MV-4-11 (cell line): ENCODE measurements at regions not wholly inside any gene's neighbourhood (a gene's known extent, or its start where the extent isn't known, plus 50 kb on each side); places are given as distances from the start of the nearest gene placed in this dataset.
A peak's percentile ranks its signal among the peaks of the same experiment; 100 is the strongest.
"Not testable (repeated sequence)": the region's sequence is repeated elsewhere in the genome, so short reads cannot be mapped to it uniquely, and the experiment has no call there.

Experiments used
- DNase-seq: peaks from one replicate; lab custom pipeline; 2025; lab: John Stamatoyannopoulos, UW

DNA sequence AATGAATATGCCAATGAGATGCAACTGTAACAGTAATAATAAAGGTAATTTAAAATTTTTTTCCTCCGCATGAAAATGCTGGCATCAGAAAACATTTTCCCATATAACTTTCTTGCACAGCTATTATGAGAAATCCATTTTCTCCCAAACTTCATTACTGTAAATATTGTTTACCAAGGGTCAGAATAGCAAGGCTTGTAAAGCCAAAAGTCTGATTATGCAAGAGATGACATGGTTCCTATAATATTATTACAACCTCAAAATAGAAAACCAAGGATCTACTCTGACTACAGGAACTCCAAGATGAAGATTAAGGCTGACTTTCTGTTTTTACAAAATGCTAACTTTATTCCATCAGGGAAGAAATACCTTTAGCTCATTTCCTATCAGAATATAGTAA is 162.7 kb upstream of the CDK1 start:
- DNase-seq, result no peak

DNA sequence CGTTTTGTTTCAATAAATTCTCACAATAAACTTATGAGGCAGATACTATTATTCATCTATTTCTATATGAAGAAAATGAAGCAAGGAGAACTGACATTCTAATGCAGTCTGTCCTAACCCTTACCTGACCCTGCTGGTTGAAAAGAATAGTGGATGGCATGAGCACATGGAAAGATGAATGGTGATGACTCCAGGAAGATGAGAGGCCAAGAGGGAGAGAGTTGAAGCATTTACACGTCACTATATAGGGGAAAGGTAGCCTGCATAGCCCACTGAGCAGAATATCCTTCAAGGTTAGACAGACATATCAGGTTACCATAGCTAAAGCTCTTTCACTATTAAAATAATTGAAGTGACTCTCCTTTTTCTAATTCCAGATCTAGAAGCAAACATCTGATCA is 163.9 kb upstream of the CDK1 start:
- DNase-seq, result no peak

DNA sequence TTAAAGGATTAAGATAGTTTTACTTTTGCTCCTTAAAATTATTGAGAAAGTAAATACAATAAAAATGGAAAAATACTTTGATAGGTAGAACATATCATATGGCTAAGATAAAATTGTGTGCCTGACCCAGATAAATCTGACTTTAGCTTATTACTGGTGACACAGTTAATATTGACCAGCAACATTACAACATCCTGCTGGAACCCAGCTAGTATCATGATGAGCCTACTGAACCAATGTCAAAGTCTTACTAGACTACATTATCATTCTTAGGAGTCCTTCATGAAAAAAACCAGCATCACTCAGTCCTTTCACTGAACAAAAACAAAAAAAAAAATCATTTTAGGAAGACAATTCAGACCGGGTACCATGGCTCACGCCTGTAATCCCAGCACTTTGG is 164.8 kb upstream of the CDK1 start:
- no peak for DNase-seq

DNA sequence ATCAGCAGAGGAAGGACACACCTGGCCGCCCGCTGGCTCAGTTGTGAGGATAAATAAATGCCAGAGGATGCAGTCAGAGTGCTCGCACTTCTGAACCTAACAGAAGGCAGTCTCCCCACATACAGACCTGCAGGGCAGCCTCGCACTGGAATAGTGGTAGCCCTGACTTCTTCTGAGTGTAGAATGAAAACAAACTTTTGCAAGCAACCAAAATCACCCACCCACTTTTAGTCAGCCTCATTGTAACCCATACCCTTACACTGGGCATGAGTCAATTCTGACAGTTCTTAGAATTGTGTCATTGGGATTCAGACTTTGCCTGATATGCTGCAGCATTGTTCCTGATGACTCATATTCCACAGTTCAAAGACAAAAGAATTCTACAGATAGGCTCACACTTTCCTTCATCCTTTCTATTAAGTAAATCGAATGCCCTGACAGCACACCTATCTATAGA is 167.0 kb upstream of the CDK1 start:
- DNase-seq, result no peak

- no peak for DNase-seq
Observed at GRCh38 chr10:60607372-60607771, 170.9 kb upstream of the CDK1 start.

DNA sequence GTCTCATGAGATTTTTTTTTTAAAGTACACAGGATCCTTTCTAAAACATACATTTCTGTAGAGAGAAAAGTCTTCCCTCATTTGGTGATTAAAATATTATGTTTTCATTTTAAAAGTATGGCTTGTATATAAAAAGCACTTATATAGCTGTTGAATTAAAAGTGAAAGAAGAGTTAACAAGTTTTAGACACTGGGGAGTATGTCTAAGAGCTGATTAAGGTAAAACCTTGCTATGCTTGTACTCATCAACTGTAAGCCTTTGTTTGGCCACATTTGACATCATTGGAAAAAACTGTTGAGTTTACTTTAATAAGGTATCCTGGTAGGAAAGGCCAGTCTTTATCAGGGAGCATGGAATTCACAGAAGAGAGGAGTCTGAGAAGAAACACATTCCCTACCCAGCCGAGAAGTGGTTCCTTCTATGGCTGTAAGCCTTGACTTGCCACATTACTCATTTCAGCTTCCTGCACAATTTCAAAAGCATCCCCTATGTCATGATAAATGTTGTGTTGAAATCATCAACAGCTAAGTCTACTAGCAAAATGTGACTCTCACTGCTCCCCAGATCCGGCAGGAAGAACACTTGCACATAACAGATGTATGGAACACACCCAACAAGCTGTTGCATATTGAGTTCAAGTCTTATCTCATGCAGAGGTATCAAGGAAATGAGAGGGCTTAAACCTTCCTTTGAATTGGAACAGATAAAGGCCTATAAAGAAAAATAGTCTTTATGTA is 171.8 kb upstream of the CDK1 start:
- peak; percentile 46 for DNase-seq

- no peak for DNase-seq
Observed at GRCh38 chr10:60605476-60605875, 172.8 kb upstream of the CDK1 start.

- no peak for DNase-seq
Observed at GRCh38 chr10:60604342-60604741, 173.9 kb upstream of the CDK1 start.

DNA sequence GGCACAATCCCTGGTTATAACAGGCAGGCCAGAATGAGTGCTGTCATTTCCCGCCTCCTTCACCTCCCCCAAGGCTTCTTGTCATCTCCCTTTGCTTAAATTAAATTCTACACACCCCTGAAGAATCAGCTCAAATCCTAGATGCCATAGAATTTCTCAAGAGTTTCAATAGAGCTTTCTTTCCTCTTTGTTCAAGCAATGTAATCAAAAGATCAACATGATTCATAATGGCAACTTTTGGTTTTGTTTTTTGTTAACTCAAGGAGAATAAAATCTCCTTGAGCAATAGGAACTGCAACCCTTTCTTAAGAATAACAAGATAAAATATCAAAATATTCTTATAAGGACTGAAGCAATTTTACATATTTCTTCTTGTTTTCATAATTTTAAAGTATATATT is 180.8 kb upstream of the CDK1 start:
- no peak for DNase-seq

DNA sequence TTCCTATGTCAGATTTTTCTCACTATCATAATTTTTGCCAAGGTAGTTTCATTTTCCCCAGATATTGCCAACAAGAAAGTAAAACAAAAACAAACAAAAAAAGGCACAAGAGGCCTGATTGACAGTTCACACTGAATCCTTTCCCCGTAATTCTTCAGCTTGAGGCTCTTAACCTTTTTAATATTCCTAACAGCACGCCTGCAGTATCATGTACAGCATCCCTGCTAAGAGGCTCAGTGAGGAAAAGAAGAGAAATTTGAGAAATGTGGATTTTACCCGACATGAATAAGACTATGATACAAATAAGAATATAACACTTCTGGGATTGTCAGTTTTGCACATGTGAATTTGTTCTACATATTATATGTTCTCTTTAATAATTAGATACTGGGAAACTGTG is 182.4 kb upstream of the CDK1 start:
- DNase-seq, result no peak

- no peak for DNase-seq
Observed at GRCh38 chr10:60594476-60595051, 183.7 kb upstream of the CDK1 start.

DNA sequence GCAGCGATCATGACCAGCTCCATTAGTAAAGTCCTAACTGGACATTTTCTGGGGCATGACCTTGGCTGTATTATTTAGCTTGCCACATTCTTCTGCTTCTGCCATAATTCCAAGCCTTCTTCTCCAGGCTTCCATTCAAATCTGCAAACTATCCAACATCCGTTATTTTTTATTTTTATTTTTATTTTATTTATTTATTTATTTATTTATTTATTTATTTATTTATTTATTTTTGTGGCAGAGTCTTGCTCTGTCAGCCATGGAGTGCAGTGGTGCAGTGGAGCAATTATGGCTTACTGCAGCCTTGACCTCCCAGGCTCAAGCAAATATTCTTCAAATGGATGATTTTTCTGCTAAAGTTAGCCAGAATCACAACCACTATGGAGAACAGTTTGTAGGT is 187.2 kb upstream of the CDK1 start:
- no peak for DNase-seq

- DNase-seq, result no peak
Observed at GRCh38 chr10:60589376-60589775, 188.9 kb upstream of the CDK1 start.

- not testable (repeated sequence) for DNase-seq
Observed at GRCh38 chr10:60581782-60582181, 192.1 kb upstream of the ANK3 start.

DNA sequence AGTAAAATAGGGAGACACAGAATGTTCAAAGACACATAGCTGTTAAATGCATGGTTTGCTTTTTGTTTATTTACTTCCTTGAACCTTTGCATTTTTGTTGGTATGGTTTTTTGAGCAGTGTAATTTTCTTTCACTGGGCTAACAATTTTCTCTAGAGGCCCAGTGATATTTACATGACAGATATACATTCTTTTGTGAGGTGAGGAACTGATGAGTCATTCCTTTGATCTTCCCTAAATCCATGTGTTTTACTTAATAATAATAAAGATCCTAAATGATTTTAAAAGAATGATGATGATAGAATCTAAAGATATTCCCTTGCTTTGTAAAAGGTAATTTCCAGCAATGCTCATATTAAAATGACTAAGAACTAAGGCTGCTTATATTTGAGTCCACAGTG is 188.5 kb upstream of the ANK3 start:
- DNase-seq, result no peak

GRCh38 chr10:60576130-60577069 is 186.7 kb upstream of the ANK3 start:
- DNase-seq, result no peak

DNA sequence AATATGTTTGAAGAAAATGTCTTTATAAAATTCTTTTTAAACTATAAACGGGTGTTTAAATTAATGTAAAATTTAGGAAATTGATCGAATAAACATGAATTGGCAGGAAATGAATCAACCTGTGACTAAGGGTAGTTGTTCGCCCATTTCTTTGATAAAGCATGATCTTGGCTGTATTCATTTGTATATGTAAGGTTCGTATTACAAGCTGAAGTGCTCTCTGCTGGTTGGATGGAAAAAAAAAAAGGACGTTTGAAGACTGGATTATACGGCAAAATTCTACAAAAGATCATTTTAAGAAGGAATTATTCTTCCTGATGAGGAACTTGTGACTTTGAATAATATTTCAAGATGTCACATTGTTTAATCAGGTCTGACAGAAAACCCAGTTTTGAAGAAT is 185.4 kb upstream of the ANK3 start:
- no peak for DNase-seq

GRCh38 chr10:60574388-60574787 is 184.7 kb upstream of the ANK3 start:
- no peak for DNase-seq

DNA sequence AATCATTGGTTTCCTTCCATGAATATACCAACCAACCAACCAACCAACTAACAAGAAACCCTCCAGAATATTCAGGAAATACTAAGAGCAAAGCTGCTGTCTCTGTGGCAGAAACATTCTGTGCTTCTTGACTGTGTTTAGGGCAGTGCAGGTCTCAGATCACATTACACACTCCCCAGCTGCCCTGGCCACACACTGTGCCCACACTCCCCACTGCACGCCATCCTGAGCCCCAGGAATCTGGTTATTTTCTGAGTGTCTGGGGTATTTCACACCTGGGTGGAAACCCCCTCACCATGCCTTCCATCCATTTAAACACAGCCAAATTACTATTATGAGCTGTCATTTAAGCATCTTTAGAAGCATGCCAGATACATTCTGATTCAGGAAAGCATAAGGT is 183.7 kb upstream of the ANK3 start:
- no peak for DNase-seq

GRCh38 chr10:60572511-60573194 is 183.0 kb upstream of the ANK3 start:
- DNase-seq, result no peak

GRCh38 chr10:60570896-60571295 is 181.2 kb upstream of the ANK3 start:
- no peak for DNase-seq

GRCh38 chr10:60570272-60570865 is 180.7 kb upstream of the ANK3 start:
- DNase-seq, result no peak
